Pulmonary artery endothelial cell (primary cell): ENCODE measurements at regions not wholly inside any gene's neighbourhood (a gene's known extent, or its start where the extent isn't known, plus 50 kb on each side); places are given as distances from the start of the nearest gene placed in this dataset.

Experiments
- DNase-seq: peaks from one replicate; pipeline ENCODE4 v3.0.0-alpha.2; 2011; ENCODE audit warnings: low read depth, low spot score

DNA sequence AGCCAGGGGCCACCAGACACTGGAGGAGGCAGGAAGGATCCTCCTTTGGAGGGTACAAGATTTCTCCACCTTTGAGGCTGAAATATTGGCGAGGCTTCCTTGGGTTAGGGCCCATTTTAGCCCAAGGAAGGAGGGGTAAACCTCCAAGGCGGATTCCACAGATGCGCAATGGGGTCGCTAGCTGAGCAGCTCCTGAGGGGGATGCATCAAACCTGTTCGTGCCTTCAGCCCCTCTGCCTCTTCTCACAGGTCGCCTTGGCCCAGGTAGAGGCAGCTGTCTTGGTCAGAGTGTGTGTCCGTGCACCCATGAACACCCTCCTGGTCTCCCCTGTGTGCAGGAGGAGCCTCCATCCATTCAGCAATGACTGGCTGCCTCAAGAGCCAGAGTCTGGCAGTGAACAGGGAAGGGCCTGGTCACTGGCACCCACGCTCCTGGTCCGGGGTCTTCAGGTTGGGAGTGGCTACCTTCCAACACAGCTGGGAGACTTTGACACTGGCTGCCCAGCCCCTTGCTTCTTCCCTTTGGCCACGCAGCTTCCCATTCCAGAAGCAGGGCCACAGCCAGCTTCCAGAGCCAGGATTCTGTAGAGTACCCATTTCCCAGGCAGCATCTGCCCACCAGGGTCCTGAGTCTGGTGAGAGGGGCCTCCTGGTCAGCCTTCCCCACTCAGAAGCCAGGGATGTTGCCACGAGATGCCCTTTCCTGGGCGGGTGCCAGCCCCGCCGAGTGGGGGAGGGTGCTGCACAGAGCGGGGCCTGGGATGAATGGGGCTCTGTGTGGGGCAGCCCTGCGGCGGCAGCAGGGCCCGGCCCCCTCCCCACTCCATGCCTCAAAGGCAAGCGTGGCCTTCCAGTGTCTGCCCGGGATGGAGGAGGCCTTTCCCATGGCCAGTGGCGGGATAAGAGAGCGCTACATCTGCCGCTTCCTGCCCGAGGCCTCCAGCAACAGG, 95.8 kb upstream of the GPC1 start:
- no peak for DNase-seq

DNA sequence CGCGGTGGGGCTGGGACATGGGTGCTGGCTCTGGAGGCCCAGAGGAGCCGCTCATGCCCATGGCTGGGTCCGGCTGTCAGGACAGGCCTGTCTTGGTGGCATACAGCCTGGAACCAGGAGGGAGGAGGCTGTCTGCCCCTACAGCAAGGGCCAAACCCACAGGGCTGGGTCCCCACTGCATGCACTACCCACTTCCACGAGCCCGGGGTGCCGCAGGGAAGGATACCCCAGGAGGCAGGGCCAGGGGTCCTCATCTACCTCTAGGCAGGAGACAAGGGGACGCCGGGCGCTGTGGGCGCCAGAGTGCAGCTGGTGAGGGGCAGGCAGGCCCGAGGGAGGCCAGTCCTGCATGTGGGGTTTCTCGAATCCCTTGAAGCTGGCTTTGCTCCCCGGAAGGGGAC, 95.1 kb upstream of the GPC1 start:
- DNase-seq, result no peak

- DNase-seq, result no peak
These were observed 94.4 kb upstream of the GPC1 start for GRCh38 chr2:240341064-240341463.

DNA sequence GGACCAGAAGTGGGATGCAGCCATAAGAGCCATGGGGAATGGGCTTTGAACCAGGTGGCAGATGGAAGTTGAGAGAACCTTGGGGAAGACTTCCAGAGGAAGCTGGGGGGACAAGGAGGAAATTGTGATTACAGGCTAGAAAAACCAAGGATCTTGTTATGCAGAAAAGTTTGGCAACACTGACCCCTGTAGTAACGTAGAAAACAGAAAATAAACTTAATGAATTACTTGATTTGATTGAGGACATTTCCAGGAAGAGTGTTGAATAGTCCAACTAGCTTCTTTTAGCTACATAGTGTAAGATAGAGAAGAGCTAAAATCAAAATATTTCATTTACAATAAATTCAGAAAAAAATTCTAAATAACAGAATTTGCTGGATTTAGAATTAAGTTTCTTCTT, 91.9 kb upstream of the GPC1 start:
- no peak for DNase-seq

GRCh38 chr2:240344904-240345303, 90.6 kb upstream of the GPC1 start:
- no peak for DNase-seq

DNA sequence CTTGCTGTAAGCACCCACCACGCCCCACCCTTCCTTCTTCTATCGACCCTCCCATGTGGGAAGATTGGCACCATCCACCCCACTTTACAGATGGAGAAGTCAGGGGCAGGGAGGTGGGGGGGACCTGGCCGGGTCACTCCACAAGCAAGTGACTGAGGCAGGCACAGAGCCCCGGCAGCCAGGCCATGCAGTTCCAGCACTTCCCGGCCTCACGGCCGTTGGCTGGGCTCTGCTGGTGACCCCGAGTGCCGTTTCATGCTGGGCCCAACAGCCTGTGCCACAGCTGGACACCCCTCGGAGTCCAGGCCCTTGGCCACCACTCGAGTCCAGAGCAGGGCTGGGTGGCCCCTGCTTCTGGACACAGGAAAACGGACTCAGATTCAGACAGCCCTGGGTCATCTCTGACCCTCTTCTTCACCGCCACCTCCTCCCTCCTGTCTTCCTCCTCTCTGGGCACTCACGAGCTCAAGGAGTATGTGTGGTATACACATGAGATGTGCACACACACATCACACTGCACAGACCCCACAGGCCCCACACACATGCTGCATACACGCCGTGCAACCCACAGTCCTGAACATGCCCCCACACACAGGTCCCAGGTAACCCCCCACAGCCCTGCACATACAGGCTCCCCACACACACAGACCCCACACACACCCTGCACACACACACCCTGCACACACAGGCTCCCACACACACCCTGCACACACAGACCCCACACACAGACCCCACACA, 89.3 kb upstream of the GPC1 start:
- DNase-seq, result no peak

GRCh38 chr2:240346753-240347372, 88.6 kb upstream of the GPC1 start:
- no peak for DNase-seq

DNA sequence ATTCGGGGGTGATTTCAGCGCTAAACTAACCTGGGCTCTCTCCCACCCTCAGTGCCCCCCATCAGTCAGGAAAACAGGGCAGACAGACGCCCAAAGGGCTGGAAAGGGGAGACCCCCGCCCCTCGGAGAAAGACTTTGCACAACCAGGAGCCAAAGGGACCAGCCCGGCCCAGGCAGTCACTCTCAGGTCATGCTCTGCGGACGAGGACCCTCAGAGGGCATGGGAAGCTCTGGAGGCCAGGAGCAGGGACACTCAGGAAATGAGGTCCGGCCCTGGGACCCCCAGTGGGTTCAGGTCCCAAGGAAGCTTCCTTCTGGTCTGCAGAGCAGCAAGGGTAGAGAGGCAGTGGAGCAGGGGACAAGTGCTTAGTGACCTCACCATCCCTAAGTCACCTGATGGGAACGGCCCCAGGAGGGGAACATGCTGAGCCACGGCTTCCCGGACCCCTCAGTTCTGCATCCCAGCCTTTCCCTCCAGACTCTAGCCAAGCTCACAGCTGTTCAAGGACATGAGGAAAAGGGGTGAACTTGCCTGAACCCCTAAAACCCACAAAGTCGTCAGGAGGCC, 88.0 kb upstream of the GPC1 start:
- no peak for DNase-seq

DNA sequence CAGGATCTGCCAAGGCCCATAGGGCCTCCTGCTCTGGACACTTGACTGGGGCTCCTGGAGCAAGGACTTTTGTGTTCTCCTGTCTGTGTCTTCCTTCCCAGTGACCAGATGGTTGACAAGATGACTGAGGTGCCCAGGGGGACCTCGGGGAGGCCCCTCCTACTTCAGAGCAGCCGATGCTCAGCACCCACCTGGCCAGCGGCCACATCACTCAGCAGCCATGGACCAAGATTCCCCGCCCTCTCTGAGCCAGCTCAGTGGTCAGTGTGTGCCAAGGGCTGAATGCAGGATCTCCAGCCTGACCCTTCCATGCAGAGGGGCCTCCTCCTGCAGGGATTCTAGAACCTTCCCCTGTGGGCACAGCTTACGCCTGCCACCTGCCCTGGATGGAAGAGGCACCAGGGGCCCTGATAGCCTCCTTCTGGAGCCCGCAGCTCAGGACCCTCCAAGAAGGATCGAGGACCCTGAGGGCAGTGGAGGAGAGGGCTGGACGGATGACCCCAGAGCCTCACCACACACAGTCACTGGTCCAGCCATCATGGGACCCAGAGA, 87.4 kb upstream of the GPC1 start:
- no peak for DNase-seq

DNA sequence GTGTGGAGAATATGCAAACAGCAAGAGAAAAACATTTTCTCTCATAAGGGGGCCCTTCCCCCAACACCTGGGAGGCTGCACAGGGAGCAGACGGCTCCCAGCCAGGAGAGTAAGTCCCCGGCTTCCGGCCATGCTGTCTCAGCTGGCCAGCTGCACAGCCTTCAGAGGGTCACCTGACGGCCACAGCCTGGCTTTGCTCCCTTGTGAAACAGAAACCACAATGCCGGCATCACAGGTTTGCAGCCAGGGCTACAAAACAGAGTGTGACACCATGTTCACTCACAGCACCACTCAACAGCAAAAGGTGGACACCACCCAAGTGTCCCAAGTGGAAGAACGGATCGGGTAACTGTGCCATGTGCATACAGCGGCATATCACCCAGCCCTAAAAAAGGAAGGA, 86.9 kb upstream of the GPC1 start:
- DNase-seq, result no peak

DNA sequence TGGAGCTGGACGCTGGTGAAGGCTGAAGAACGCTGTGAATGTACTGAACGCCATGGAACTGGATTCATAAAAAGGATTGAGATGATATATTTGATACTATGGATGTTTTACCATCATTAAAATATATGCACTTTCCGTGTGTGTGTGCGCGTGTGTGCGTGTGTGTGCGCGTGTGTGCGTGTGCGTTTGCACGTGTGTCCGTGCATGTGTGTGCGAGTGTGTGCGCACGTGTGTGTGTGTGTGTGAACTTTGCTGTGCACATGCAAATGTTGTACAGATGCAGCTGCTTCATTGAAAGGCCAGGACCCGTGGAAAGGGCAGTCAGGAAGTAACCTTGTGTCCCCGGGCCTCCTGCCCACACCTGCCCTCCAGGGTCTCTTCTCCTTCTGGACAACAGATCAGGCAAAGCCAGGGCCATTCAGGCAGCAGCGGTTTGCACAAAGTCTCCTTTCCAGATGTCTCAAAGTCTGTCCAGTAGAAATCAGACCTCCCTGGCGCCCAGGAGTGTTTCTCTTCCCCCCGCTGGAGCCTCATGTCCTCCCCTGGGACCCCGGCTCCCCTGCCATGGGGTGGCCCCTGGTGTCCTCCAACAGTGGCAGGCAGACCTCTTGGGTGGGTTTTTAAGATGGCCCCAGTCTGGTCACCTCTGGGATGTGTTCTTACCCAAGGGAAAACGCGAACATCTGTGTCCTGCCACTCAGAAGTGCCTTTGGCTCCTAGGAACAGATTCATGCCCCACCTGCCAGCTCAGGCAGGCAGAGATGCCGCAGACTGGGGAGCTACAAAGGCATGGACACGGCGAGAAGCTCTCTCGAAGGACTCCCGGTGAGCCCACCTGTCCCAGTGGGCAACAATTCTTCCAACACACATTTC, 86.1 kb upstream of the GPC1 start:
- DNase-seq, result no peak

- DNase-seq, result no peak
These were observed 85.5 kb upstream of the GPC1 start for GRCh38 chr2:240350006-240350355.

DNA sequence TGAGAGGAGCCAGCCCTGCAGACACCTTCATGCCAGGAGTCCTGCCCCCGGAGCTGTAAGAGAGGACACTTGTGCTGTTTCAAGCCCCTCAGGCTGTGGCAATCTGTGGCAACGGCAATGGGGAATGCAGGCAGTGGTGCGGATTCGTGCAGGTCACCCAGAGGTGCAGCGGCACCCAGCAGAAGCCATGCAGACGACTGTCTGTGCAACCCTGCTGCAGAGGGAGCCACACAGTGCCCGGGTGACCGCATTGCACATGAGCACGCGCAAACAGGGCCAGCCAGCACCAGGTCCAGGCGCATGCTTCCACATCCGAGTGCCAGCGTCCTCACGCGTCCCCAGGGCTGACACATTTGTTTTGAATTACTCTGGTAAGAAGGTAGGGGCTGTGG, 84.8 kb upstream of the GPC1 start:
- DNase-seq, result no peak

DNA sequence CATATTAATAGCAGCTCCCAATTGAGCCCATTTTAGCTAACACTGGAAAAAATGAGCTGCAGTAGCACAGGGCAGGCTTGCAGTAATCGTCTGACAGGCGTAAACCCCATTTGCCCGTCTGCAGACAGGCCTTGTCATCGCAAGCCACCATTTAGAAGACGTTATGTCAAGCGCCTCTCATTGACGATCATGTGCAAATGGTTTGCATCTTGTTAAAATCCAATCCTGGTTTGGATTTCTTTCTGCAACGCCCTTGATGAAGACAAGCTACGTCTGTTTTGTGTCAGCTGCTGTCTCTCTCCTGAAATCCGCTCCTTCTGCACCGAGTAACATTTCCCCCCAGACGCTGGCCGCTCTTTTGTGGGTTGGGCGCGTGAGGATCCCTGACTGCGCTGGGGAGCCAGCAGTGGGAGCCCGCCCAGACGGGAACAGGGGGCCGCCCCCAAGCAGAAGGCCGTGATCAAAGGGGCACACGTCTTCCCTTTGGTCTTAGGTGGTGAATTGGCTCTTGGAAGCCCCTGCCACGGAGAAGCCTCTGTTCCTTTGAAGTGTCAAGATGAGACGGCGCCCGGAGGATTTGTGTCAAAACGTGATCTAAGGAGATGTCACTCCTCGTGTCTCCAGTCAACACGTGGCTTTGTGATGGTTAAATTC, 84.2 kb upstream of the GPC1 start:
- DNase-seq, result no peak

DNA sequence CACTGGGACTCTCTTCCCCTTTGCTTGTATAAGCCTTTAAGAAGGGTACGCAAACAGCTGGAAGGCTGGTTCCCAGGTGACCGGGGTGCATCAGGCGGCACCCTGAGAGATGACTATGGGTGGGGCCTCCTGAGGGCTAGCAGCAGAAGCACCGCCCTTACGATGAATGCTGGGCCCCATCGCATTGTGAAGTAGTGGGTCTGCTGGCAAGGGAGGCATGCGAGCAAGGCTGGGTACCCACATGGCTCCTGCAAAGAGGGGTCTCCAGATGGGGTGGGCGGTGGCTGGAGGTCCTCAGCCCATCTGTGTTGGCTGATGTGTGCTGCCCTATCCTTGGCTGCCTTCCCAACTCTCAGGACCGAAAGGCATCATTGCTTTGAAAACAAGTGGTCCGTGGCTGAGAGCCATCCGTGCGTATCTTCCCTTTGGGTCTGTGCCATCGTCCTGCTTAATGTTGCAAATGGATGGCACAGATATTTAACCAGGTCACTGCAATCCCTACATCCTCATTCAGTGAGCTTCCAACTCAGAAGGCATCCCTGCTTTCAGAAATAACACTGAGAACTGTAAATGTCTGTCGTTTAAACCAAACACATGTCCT, 83.5 kb upstream of the GPC1 start:
- no peak for DNase-seq

DNA sequence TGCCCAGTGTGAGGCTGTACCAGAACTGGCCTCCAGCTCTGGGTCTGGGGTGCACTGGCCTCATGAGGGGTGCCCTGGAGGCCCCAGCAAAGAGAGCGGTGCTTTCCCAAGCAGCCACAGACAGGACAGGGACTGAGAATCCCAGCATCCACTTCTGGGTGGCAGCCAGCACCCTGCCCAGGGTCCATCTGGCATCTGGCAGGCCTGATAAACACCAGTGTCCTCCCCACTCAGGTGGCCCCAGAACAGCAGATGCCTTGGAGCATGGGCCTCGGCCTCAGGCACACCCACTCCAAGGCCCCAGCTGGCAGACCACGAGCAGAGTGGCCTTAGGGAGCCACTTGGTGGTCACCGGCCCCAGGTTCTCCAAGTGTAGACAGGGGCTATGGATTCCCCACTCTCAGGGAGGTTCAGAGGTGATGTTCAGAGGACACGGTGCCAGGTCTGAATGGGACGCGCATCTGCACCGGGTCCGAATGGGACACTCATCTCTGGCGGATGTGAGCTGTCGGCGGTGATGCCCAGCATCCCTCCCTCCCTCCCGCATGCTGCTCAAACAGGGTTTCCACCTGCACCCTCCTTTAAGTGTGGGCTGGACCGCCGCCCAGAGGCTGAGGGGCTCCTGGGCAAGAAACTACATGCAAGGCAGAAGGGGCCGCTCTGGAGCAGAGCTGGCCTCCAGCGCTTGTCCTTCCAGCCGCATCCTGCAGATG, 82.2 kb upstream of the GPC1 start:
- no peak for DNase-seq

- DNase-seq, result no peak
These were observed 81.5 kb upstream of the GPC1 start for GRCh38 chr2:240353944-240354343.

DNA sequence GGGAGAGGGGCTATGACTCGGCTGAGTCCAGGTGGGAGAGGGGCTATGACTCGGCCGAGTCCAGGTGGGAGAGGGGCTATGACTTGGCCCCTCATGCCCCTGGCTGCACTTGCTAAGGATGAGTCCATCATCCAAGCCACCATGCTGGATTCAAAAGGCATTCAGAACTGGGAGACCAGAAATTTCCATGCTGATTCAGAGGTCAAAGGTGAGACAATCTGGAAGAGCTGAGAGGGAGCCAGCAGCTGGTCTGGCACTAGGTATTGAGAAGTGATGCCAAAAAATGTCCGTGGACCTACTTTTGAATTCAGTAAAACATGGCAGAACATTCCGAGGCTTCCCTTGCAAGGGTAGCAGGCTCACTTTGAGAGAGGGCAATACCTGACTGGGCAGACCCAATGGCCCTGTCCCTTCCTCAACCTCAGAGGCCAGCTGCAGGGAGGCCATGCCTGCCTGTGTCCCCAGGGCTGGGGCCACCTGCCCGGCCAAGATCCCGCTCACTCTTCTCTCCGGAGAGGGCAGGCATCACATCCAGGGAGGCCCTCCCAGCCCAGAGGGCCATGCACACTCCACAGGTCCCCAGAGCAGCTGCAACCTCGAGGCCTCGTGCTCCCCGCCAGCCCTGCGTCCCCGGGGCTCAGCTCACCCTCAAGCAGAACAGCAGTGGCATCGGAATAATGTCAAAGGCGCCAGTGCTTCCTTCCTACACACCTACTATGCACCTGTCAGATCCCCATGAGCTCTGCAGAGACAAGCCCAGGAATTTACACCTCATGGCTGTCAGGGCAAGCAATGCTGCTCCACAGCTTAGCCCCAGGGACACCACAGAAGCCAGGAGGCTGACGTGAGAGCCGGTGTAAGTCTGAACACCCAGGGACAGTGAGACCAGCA, 80.2 kb upstream of the GPC1 start:
- DNase-seq, result no peak
